H1 (cell line): ENCODE measurements at regions not wholly inside any gene's neighbourhood (a gene's known extent, or its start where the extent isn't known, plus 50 kb on each side); places are given as distances from the start of the nearest gene placed in this dataset.

ENCODE experiments used
- CTCF ChIA-PET: fragments of 300-600 bp; sonication (Branson Sonifier 250); formaldehyde crosslinking; loops from one replicate; lab custom pipeline; 2021; ENCODE audit not compliant: partially characterized antibody; lab: Charles Lee
- POLR2A ChIA-PET: fragments of 300-600 bp; sonication (Branson Sonifier 250); formaldehyde crosslinking; loops from one replicate; lab custom pipeline; 2021; ENCODE audit warnings: inconsistent platforms; ENCODE audit not compliant: partially characterized antibody; lab: Charles Lee
- DNase-seq, 2 experiments: peaks; one replicate each; pipeline versions ENCODE4 v3.0.0 to v3.0.0-alpha.2; 2010 to 2022; ENCODE audit warnings: low spot score in 2 of 2, low read depth in 1 of 2, mixed read lengths in 1 of 2
- FAIRE-seq: peaks from 2 replicates; lab custom pipeline; 2011; peaks lifted over from hg19 to GRCh38; lab: Jason Lieb, UNC
- H2AFZ ChIP-seq: 2 replicates; pipeline ENCODE4 v1.8.1; 2012; ENCODE audit warnings: low read length, inconsistent platforms
- H2AK5ac ChIP-seq: 2 replicates; pipeline ENCODE4 v1.6.1; 2013; ENCODE audit warnings: low read depth, low read length
- H2BK120ac ChIP-seq: replicated peaks from 2 replicates; pipeline ENCODE3; 2013; ENCODE audit warnings: low read depth, low read length, inconsistent platforms
- H2BK12ac ChIP-seq: 2 replicates; pipeline ENCODE4 v1.6.1; 2013; ENCODE audit warnings: low read depth, low read length
- H2BK15ac ChIP-seq: 2 replicates; pipeline ENCODE4 v1.6.1; 2013; ENCODE audit warnings: low read length
- H2BK20ac ChIP-seq: 2 replicates; pipeline ENCODE4 v1.6.1; 2013; ENCODE audit warnings: low read length
- H2BK5ac ChIP-seq: 2 replicates; pipeline ENCODE4 v1.6.1; 2013; ENCODE audit warnings: low read depth, low read length
- H3K14ac ChIP-seq: 2 replicates; pipeline ENCODE4 v1.6.1; 2013; ENCODE audit warnings: inconsistent platforms; ENCODE audit not compliant: insufficient read length
- H3K18ac ChIP-seq: 2 replicates; pipeline ENCODE4 v1.6.1; 2013; ENCODE audit warnings: low read length; ENCODE audit errors: extremely low read depth
- H3K23ac ChIP-seq: 2 replicates; pipeline ENCODE4 v1.6.1; 2013; ENCODE audit warnings: inconsistent platforms; ENCODE audit not compliant: insufficient read length
- H3K23me2 ChIP-seq: 2 replicates; pipeline ENCODE4 v1.6.1; 2013; ENCODE audit warnings: low read depth, low read length
- H3K27ac ChIP-seq: 2 replicates; pipeline ENCODE4 v1.6.1; 2011; ENCODE audit warnings: low read depth, low read length, inconsistent platforms
- H3K27me3 ChIP-seq, 4 experiments: replicated peaks in 1 of 4; 1 replicate in 1 of 4; 2 replicates in 3 of 4; pipeline versions ENCODE4 v1.6.1 to v1.8.1; 2011 to 2013; ENCODE audit warnings: low read length in 3 of 4, mild to moderate bottlenecking in 3 of 4, inconsistent platforms in 2 of 4, mixed read lengths in 2 of 4, moderate library complexity in 1 of 4; ENCODE audit not compliant: control insufficient read depth in 3 of 4, insufficient read depth in 3 of 4; ENCODE audit errors: extremely low read depth in 1 of 4
- H3K36me3 ChIP-seq, 4 experiments: 2 replicates each; pipeline versions ENCODE4 v1.6.1 to v1.8.1; 2011 to 2013; ENCODE audit warnings: mild to moderate bottlenecking in 4 of 4, low read length in 3 of 4, moderate library complexity in 2 of 4, control low read depth in 1 of 4, inconsistent platforms in 1 of 4; ENCODE audit not compliant: insufficient read depth in 4 of 4, control insufficient read depth in 2 of 4
- H3K4ac ChIP-seq: replicated peaks from 2 replicates; pipeline ENCODE3; 2013; ENCODE audit warnings: low read length, low read depth, mixed read lengths, inconsistent platforms; ENCODE audit not compliant: insufficient read length
- H3K4me1 ChIP-seq, 4 experiments: replicated peaks in 1 of 4; 1 replicate in 1 of 4; 2 replicates in 3 of 4; pipeline versions ENCODE4 v1.6.1 to v1.8.1; 2011 to 2013; ENCODE audit warnings: low read length in 3 of 4, inconsistent platforms in 2 of 4, mixed read lengths in 1 of 4; ENCODE audit not compliant: insufficient read depth in 4 of 4, control insufficient read depth in 3 of 4
- H3K4me2 ChIP-seq, 2 experiments: 2 replicates each; pipeline versions ENCODE4 v1.6.1 to v1.8.1; 2011 to 2013; ENCODE audit warnings: low read depth in 2 of 2, low read length in 2 of 2, control low read depth in 1 of 2, inconsistent platforms in 1 of 2, mild to moderate bottlenecking in 1 of 2; ENCODE audit not compliant: insufficient read depth in 1 of 2
- H3K4me3 ChIP-seq, 4 experiments: fragments of 200-600, 300-600 bp in 1 of 4; sonication (generic), shearing (Covaris generic), sonication (Bioruptor Twin) in 1 of 4; 2 replicates each; pipeline versions ENCODE4 v1.5.1 to v1.8.1; 2011 to 2016; ENCODE audit warnings: low read length in 4 of 4, low read depth in 3 of 4, control low read depth in 2 of 4, inconsistent platforms in 2 of 4, mild to moderate bottlenecking in 2 of 4, mixed read lengths in 1 of 4, moderate library complexity in 1 of 4; ENCODE audit not compliant: insufficient read depth in 2 of 4; ENCODE audit errors: extremely low read depth in 1 of 4
- H3K56ac ChIP-seq: replicated peaks from 2 replicates; pipeline ENCODE3; 2013; ENCODE audit warnings: low read depth, mild to moderate bottlenecking, mixed read lengths, low read length, inconsistent platforms; ENCODE audit not compliant: insufficient read length
- H3K79me1 ChIP-seq: 2 replicates; pipeline ENCODE4 v1.6.1; 2013; ENCODE audit warnings: low read depth, low read length, control low read depth
- H3K79me2 ChIP-seq, 2 experiments: 2 replicates each; pipeline versions ENCODE4 v1.6.1 to v1.8.1; 2012 to 2013; ENCODE audit warnings: low read length in 2 of 2, mild to moderate bottlenecking in 2 of 2, inconsistent platforms in 1 of 2; ENCODE audit not compliant: insufficient read depth in 2 of 2, control insufficient read depth in 1 of 2
- H3K9ac ChIP-seq, 4 experiments: replicated peaks in 1 of 4; 1 replicate in 1 of 4; 2 replicates in 3 of 4; pipeline versions ENCODE4 v1.6.1 to v1.8.1; 2011 to 2013; ENCODE audit warnings: low read depth in 3 of 4, low read length in 3 of 4, control low read depth in 2 of 4, mild to moderate bottlenecking in 2 of 4, moderate library complexity in 2 of 4, inconsistent platforms in 1 of 4; ENCODE audit errors: extremely low read depth in 1 of 4
- H3K9me3 ChIP-seq, 2 experiments: 2 replicates each; pipeline versions ENCODE4 v1.6.1 to v1.8.1; 2012 to 2013; ENCODE audit warnings: mild to moderate bottlenecking in 2 of 2, moderate library complexity in 2 of 2, control low read depth in 1 of 2, inconsistent platforms in 1 of 2, low read depth in 1 of 2, low read length in 1 of 2, mixed read lengths in 1 of 2; ENCODE audit not compliant: insufficient read depth in 2 of 2
- H4K20me1 ChIP-seq, 2 experiments: replicated peaks in 1 of 2; 2 replicates each; pipeline versions ENCODE3 to v1.8.1; 2011 to 2013; ENCODE audit warnings: inconsistent platforms in 2 of 2, low read length in 2 of 2, mild to moderate bottlenecking in 1 of 2; ENCODE audit not compliant: insufficient read depth in 2 of 2, control insufficient read depth in 1 of 2
- H4K5ac ChIP-seq: 2 replicates; pipeline ENCODE4 v1.6.1; 2013; ENCODE audit warnings: low read length, low read depth, mixed read lengths, inconsistent platforms; ENCODE audit not compliant: insufficient read length
- H4K8ac ChIP-seq: 2 replicates; pipeline ENCODE4 v1.8.0; 2013; ENCODE audit warnings: mild to moderate bottlenecking, moderate library complexity, low read length, inconsistent platforms; ENCODE audit not compliant: insufficient read depth; ENCODE audit errors: extremely low read depth
- H4K91ac ChIP-seq: replicated peaks from 2 replicates; pipeline ENCODE3; 2013; ENCODE audit warnings: low read length, mixed read lengths, inconsistent platforms; ENCODE audit not compliant: insufficient read length
- CTCF ChIP-seq, 3 experiments: IDR thresholded peaks; 1 replicate in 2 of 3; 2 replicates in 1 of 3; pipeline versions ENCODE4 v1.5.1 to v1.6.1; 2011; ENCODE audit warnings: low read length in 3 of 3, mild to moderate bottlenecking in 3 of 3, inconsistent platforms in 2 of 3, low read depth in 1 of 3, moderate library complexity in 1 of 3; ENCODE audit not compliant: insufficient read depth in 1 of 3; ENCODE audit errors: control extremely low read depth in 1 of 3
- SIN3A ChIP-seq, 2 experiments: IDR thresholded peaks in 1 of 2; conservative IDR thresholded peaks in 1 of 2; 2 replicates each; pipeline ENCODE4 v1.6.1; 2011 to 2012; ENCODE audit warnings: low read length in 2 of 2, improper control_type of control experiment in 1 of 2, low read depth in 1 of 2, mild to moderate bottlenecking in 1 of 2

- no peaks in the 10 kb centered on the region for H4K20me1 ChIP-seq
- H3K79me2 ChIP-seq = no peaks in the 10 kb centered on the region
- H3K23ac ChIP-seq = no peak overlapping the region
- no peaks in the 10 kb centered on the region for H3K23me2 ChIP-seq
- H2AK5ac ChIP-seq = no peak overlapping the region
- no peak overlapping the region for H3K14ac ChIP-seq
- no peak for DNase-seq
- H2BK120ac ChIP-seq = no peak overlapping the region
- FAIRE-seq = no peak
- no peaks in the 10 kb centered on the region for H3K9me3 ChIP-seq
- H3K4me3 ChIP-seq = no peak overlapping the region
- no peak overlapping the region for H3K56ac ChIP-seq
- H2AFZ ChIP-seq = no peak overlapping the region
- H3K27ac ChIP-seq = no peak overlapping the region
- CTCF ChIA-PET = no interaction called here
- H4K91ac ChIP-seq = no peak overlapping the region
- H3K27me3 ChIP-seq = no peaks in the 10 kb centered on the region
- H3K9ac ChIP-seq = no peak overlapping the region
- no peak overlapping the region for H2BK12ac ChIP-seq
- no peak overlapping the region for H3K4me2 ChIP-seq
- H2BK15ac ChIP-seq = no peak overlapping the region
- H3K4me1 ChIP-seq = no peaks in the 10 kb centered on the region
- no peak overlapping the region for H4K8ac ChIP-seq
- H3K79me1 ChIP-seq = no peaks in the 10 kb centered on the region
- no peak overlapping the region for H2BK20ac ChIP-seq
- H2BK5ac ChIP-seq = no peak overlapping the region
- H4K5ac ChIP-seq = no peak overlapping the region
- no peak overlapping the region for H3K4ac ChIP-seq
- H3K18ac ChIP-seq = no peak overlapping the region
- H3K36me3 ChIP-seq = no peaks in the 10 kb centered on the region
- no peak for TF ChIP-seq SIN3A (conservative IDR thresholded peaks at IDR 0.05 in 1 of 2, IDR thresholded peaks at IDR 0.05 in 1 of 2; ENCODE audit: low read depth in 1 of 2, low read length in 2 of 2)
- TF ChIP-seq CTCF (IDR thresholded peaks at IDR 0.05; ENCODE audit: control extremely low read depth in 1 of 3, insufficient read depth in 1 of 3, low read depth in 1 of 3, low read length in 3 of 3) = no peak
- POLR2A ChIA-PET = no interaction called here
Observed at GRCh38 chr4:124537971-124538370, 174.6 kb downstream of the ANKRD50 start.
